ENCODE measurements at regions not wholly inside any gene's neighbourhood (a gene's known extent, or its start where the extent isn't known, plus 50 kb on each side); places are given as distances from the start of the nearest gene placed in this dataset.

GRCh38 chr19:30178721-30179402, 193.3 kb upstream of the ZNF536 start:
- TF ChIP-seq CTCF (IDR thresholded peaks at IDR 0.05; ENCODE audit: insufficient read depth, low read depth, low read length), result no peak
- no peak for TF ChIP-seq EZH2 (IDR thresholded peaks at IDR 0.05; ENCODE audit: insufficient read depth, low read length)
